ENCODE measurements at regions not wholly inside any gene's neighbourhood (a gene's known extent, or its start where the extent isn't known, plus 50 kb on each side); places are given as distances from the start of the nearest gene placed in this dataset.

DNA sequence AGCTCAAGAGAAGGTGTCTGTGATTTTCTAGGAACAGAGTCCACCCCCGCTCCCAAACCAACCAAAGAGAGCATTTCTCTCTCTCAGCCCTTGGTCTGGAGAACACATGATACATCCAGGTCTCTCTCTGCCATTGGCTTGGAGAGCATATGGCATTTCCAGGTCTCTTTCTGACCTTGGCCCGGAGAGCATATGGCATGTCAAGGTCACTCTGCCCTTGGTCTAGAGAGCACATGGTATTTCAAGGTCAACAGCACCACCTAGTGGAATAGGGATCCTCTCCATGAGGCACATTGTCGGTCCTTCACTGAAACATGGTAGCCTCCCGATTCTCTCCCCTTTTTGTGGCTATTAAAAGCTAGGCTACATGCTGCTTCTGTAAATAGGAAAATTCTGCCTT, 437.7 kb upstream of the OLFM3 start:
- Histone ChIP-seq H3K9me3 (ENCODE audit: control insufficient read depth in 2 of 3, insufficient read depth in 1 of 3, low read length in 3 of 3) (peaks cover 0 to 2% (median 0%) of the 10 kb centered on the region in 3 donors), H3K27me3 (ENCODE audit: control insufficient read depth, insufficient read depth, low read length) (no peaks in the 10 kb centered on the region), H3K27ac (ENCODE audit: low read depth in 2 of 2, low read length in 2 of 2) (no peak overlapping the region), H3K4me1 (ENCODE audit: control insufficient read depth in 2 of 3, insufficient read depth in 2 of 3, low read depth in 1 of 3, low read length in 3 of 3) (no peaks in the 10 kb centered on the region), H3K9ac (ENCODE audit: low read length in 3 of 3) (no peak overlapping the region), H3K36me3 (ENCODE audit: control insufficient read depth in 2 of 3, insufficient read depth in 3 of 3, low read length in 3 of 3) (no peaks in the 10 kb centered on the region), H3K4me3 (ENCODE audit: low read length in 3 of 3) (no peak overlapping the region)
- DNase-seq = peak in 3 of 5 donors; percentile 7 to 28 (median 17)
- intact Hi-C loops (cut with DNase I) = no loop called here
- FAIRE-seq = no peak
- TF ChIP-seq, protein P1, sequence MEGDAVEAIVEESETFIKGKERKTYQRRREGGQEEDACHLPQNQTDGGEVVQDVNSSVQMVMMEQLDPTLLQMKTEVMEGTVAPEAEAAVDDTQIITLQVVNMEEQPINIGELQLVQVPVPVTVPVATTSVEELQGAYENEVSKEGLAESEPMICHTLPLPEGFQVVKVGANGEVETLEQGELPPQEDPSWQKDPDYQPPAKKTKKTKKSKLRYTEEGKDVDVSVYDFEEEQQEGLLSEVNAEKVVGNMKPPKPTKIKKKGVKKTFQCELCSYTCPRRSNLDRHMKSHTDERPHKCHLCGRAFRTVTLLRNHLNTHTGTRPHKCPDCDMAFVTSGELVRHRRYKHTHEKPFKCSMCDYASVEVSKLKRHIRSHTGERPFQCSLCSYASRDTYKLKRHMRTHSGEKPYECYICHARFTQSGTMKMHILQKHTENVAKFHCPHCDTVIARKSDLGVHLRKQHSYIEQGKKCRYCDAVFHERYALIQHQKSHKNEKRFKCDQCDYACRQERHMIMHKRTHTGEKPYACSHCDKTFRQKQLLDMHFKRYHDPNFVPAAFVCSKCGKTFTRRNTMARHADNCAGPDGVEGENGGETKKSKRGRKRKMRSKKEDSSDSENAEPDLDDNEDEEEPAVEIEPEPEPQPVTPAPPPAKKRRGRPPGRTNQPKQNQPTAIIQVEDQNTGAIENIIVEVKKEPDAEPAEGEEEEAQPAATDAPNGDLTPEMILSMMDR (IDR thresholded peaks at IDR 0.05; ENCODE audit: borderline replicate concordance, extremely low read depth, insufficient read depth) = no peak

DNA sequence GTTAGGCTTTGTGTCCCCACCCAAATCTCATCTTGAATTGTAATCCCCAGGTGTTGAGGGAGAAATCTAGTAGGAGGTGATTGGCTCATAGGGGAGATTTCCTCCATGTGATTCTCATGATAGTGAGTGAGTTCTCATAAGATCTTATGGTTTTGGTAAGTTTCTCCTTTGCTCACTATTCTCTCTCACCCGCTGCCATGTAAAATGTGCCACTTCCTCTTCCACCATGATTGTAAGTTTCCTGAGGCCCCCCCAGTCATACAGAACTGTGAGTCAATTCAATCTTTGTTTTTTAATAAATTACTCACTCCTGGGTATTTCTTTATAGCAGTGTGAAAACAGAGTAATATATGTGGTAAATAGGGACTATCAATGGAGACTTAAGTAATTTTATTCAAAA, 434.5 kb upstream of the OLFM3 start:
- FAIRE-seq = no peak
- TF ChIP-seq, protein P1 (IDR thresholded peaks at IDR 0.05; ENCODE audit: borderline replicate concordance, extremely low read depth, insufficient read depth) = no peak

DNA sequence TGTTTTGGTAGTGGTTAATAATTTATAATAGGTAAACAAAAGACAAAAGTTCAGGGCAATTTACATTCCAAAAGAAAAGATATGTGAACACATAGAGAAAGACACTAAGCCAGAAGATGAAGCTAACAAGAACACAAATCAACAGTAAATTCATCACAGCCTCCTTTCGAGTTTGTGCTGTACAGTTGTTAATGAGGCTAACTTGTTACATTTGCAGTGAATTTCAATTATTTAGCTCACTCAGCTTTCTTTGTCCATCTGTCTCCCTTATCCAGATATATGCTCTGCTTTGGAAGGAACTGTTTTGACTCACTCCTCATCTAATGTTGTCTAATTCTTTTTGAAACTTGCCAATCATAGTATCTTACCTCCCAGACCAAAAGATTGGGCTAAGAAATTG, 423.3 kb upstream of the OLFM3 start:
- TF ChIP-seq, protein P1 (IDR thresholded peaks at IDR 0.05; ENCODE audit: borderline replicate concordance, extremely low read depth, insufficient read depth) = no peak
- Histone ChIP-seq H3K9me3 (ENCODE audit: control insufficient read depth in 2 of 3, insufficient read depth in 1 of 3, low read length in 3 of 3) (no peaks in the 10 kb centered on the region), H3K9ac (ENCODE audit: low read length in 3 of 3) (no peak overlapping the region), H3K27ac (ENCODE audit: low read depth in 2 of 2, low read length in 2 of 2) (no peak overlapping the region), H3K4me1 (ENCODE audit: control insufficient read depth in 2 of 3, insufficient read depth in 2 of 3, low read depth in 1 of 3, low read length in 3 of 3) (no peaks in the 10 kb centered on the region), H3K4me3 (ENCODE audit: low read length in 3 of 3) (no peak overlapping the region), H3K27me3 (ENCODE audit: control insufficient read depth, insufficient read depth, low read length) (no peaks in the 10 kb centered on the region), H3K36me3 (ENCODE audit: control insufficient read depth in 2 of 3, insufficient read depth in 3 of 3, low read length in 3 of 3) (no peaks in the 10 kb centered on the region)
- DNase-seq (peak in 1 of 5 donors; percentile 2), FAIRE-seq (no peak)
- intact Hi-C loops (cut with DNase I) = no loop called here

More for the DNA sequence above, 434.5 kb upstream of the OLFM3 start:
- H3K4me3 ChIP-seq (ENCODE audit: low read length in 3 of 3) = no peak overlapping the region
- H3K27ac ChIP-seq (ENCODE audit: low read depth in 2 of 2, low read length in 2 of 2) = no peak overlapping the region
- DNase-seq = no peak
- H3K4me1 ChIP-seq (ENCODE audit: control insufficient read depth in 2 of 3, insufficient read depth in 2 of 3, low read depth in 1 of 3, low read length in 3 of 3) = no peaks in the 10 kb centered on the region
- H3K9ac ChIP-seq (ENCODE audit: low read length in 3 of 3) = no peak overlapping the region
- H3K36me3 ChIP-seq (ENCODE audit: control insufficient read depth in 2 of 3, insufficient read depth in 3 of 3, low read length in 3 of 3) = no peaks in the 10 kb centered on the region
- H3K9me3 ChIP-seq (ENCODE audit: control insufficient read depth in 2 of 3, insufficient read depth in 1 of 3, low read length in 3 of 3) = peaks cover 0 to 2% (median 0%) of the 10 kb centered on the region in 3 donors
- no peaks in the 10 kb centered on the region for H3K27me3 ChIP-seq (ENCODE audit: control insufficient read depth, insufficient read depth, low read length)
- intact Hi-C loops (cut with DNase I) = no loop called here
